HCT116 (cell line): ENCODE measurements at regions not wholly inside any gene's neighbourhood (a gene's known extent, or its start where the extent isn't known, plus 50 kb on each side); places are given as distances from the start of the nearest gene placed in this dataset.

Experiments
- ATAC-seq: fragments of 200-7000 bp; cut with Tn5 transposase; 2 replicates; pipeline ENCODE4 v1.9.1; 2020; ENCODE audit warnings: mild to moderate bottlenecking, moderate library complexity
- BruUV-seq: library from RNA; stranded (reverse); fragments of 400-500 nt; replicated peaks from 2 replicates; lab custom pipeline; 2021; lab: Mats Ljungman, UMichigan
- CTCF ChIA-PET: fragments of 300-600 bp; sonication (Branson Sonifier 250); formaldehyde crosslinking; loops from one replicate; lab custom pipeline; 2021; ENCODE audit warnings: antibody characterized with exemption; lab: Charles Lee
- POLR2A ChIA-PET: fragments of 300-600, 350-600 bp; sonication (Branson Sonifier 250); formaldehyde crosslinking; loops from one replicate; lab custom pipeline; 2021; ENCODE audit warnings: antibody characterized with exemption; lab: Charles Lee
- RAD21 ChIA-PET, 2 experiments: fragments of 300-600 bp; sonication (Branson Sonifier 250); formaldehyde crosslinking; loops; one replicate each; lab custom pipeline; 2023; ENCODE audit warnings: low total read pairs in 2 of 2; ENCODE audit not compliant: uncharacterized antibody in 2 of 2, unreplicated experiment in 2 of 2, low non-redundant PET in 1 of 2; lab: Charles Lee
- DNase-seq: peaks from one replicate; pipeline ENCODE4 v3.0.0-alpha.2; 2010; ENCODE audit warnings: low read depth, low spot score
- H2AFZ ChIP-seq: fragments of 200-600 bp; shearing (Covaris generic), sonication (generic); 2 replicates; pipeline ENCODE4 v1.6.1; 2017; ENCODE audit warnings: low read depth, mixed run types, mixed read lengths, antibody characterized with exemption, low read length; ENCODE audit not compliant: poor library complexity, severe bottlenecking
- H3K27ac ChIP-seq: 2 replicates; pipeline ENCODE4 v1.5.1; 2012; ENCODE audit warnings: low read depth, low read length
- H3K27me3 ChIP-seq: fragments of 200-600 bp; sonication (generic); 2 replicates; pipeline ENCODE4 v1.6.1; 2016; ENCODE audit warnings: mixed run types, low read length, mixed read lengths; ENCODE audit not compliant: insufficient read depth
- H3K36me3 ChIP-seq, 2 experiments: fragments of 200-500 bp in 1 of 2; fragments of 200-600 bp in 1 of 2; sonication (Bioruptor generic) in 1 of 2; sonication (generic) in 1 of 2; 2 replicates each; pipeline versions ENCODE4 v1.5.1 to v1.6.1; 2014 to 2016; ENCODE audit warnings: low read length in 2 of 2, inconsistent platforms in 1 of 2, mixed read lengths in 1 of 2, mixed run types in 1 of 2; ENCODE audit not compliant: insufficient read depth in 2 of 2, control insufficient read depth in 1 of 2
- H3K4me1 ChIP-seq, 2 experiments: fragments of 200-600 bp in 1 of 2; sonication (generic) in 1 of 2; 2 replicates each; pipeline versions ENCODE4 v1.5.1 to v1.6.1; 2012 to 2017; ENCODE audit warnings: low read length in 2 of 2, inconsistent platforms in 1 of 2, mild to moderate bottlenecking in 1 of 2, mixed read lengths in 1 of 2, mixed run types in 1 of 2, moderate library complexity in 1 of 2; ENCODE audit not compliant: insufficient read depth in 2 of 2, control insufficient read depth in 1 of 2
- H3K4me2 ChIP-seq: fragments of 200-600 bp; sonication (generic); 2 replicates; pipeline ENCODE4 v1.6.1; 2017; ENCODE audit warnings: mixed run types, low read length, mixed read lengths
- H3K4me3 ChIP-seq, 2 experiments: fragments of 200-600 bp in 1 of 2; sonication (generic) in 1 of 2; replicated peaks in 1 of 2; 2 replicates each; pipeline ENCODE4 v1.5.1; 2011 to 2016; ENCODE audit warnings: low read length in 2 of 2, control low read depth in 1 of 2, low read depth in 1 of 2, mild to moderate bottlenecking in 1 of 2, mixed read lengths in 1 of 2, mixed run types in 1 of 2
- H3K79me2 ChIP-seq: fragments of 200-600 bp; sonication (generic); 2 replicates; pipeline ENCODE4 v1.6.1; 2017; ENCODE audit warnings: mild to moderate bottlenecking, mixed run types, low read length, moderate library complexity, mixed read lengths; ENCODE audit not compliant: insufficient read depth
- H3K9ac ChIP-seq: fragments of 200-600 bp; sonication (generic); 2 replicates; pipeline ENCODE4 v1.6.1; 2016; ENCODE audit warnings: low read length, mixed read lengths
- H3K9me2 ChIP-seq: fragments of 200-600 bp; sonication (generic), shearing (Covaris generic); 2 replicates; pipeline ENCODE4 v1.6.1; 2017; ENCODE audit warnings: mixed run types, mild to moderate bottlenecking, moderate library complexity; ENCODE audit not compliant: insufficient read depth
- H3K9me3 ChIP-seq, 2 experiments: fragments of 200-500 bp in 1 of 2; fragments of 200-600 bp in 1 of 2; sonication (Bioruptor generic) in 1 of 2; sonication (generic) in 1 of 2; 2 replicates each; pipeline ENCODE4 v1.6.1; 2014 to 2017; ENCODE audit warnings: low read length in 2 of 2, mixed read lengths in 2 of 2, inconsistent platforms in 1 of 2, low read depth in 1 of 2, mild to moderate bottlenecking in 1 of 2, mixed run types in 1 of 2, moderate library complexity in 1 of 2; ENCODE audit not compliant: control insufficient read depth in 1 of 2, insufficient read depth in 1 of 2
- H4K20me1 ChIP-seq: fragments of 200-600 bp; sonication (generic), shearing (Covaris generic); 2 replicates; pipeline ENCODE4 v1.6.1; 2017; ENCODE audit warnings: mixed run types, mild to moderate bottlenecking, moderate library complexity; ENCODE audit not compliant: insufficient read depth
- ATF3 ChIP-seq: IDR thresholded peaks from 2 replicates; pipeline ENCODE4 v1.6.1; 2012
- CBX3 ChIP-seq: IDR thresholded peaks from 2 replicates; pipeline ENCODE4 v1.6.1; 2012; ENCODE audit warnings: low read depth
- CEBPB ChIP-seq: IDR thresholded peaks from 2 replicates; pipeline ENCODE4 v1.6.1; 2012; ENCODE audit warnings: low read depth
- EZH2phosphoT487 ChIP-seq: fragments of 200-600 bp; IDR thresholded peaks from 2 replicates; pipeline ENCODE4 v1.6.1; 2018; ENCODE audit warnings: antibody characterized with exemption, borderline replicate concordance
- FOSL1 ChIP-seq: IDR thresholded peaks from 2 replicates; pipeline ENCODE4 v1.6.1; 2012; ENCODE audit warnings: low read depth
- POLR2A ChIP-seq: IDR thresholded peaks from 2 replicates; pipeline ENCODE4 v1.7.0; 2011; ENCODE audit warnings: borderline replicate concordance; ENCODE audit not compliant: insufficient read depth, insufficient read length; ENCODE audit errors: extremely low read depth
- REST ChIP-seq: IDR thresholded peaks from 2 replicates; pipeline ENCODE4 v1.6.1; 2012; ENCODE audit warnings: low read depth
- SIN3A ChIP-seq: IDR thresholded peaks from 2 replicates; pipeline ENCODE4 v1.6.1; 2012; ENCODE audit warnings: low read depth
- TCF7L2 ChIP-seq: IDR thresholded peaks from 2 replicates; pipeline ENCODE4 v1.7.0; 2011; ENCODE audit warnings: borderline replicate concordance, inconsistent platforms; ENCODE audit not compliant: insufficient read depth, insufficient read length; ENCODE audit errors: extremely low read depth
- YY1 ChIP-seq: IDR thresholded peaks from 2 replicates; pipeline ENCODE4 v1.6.1; 2011; ENCODE audit warnings: low read length, low read depth, moderate library complexity, mild to moderate bottlenecking; ENCODE audit not compliant: insufficient replicate concordance; ENCODE audit errors: extremely low read depth
- intact Hi-C: fragments of 100-400 bp; cut with micrococcal nuclease; formaldehyde crosslinking; loops from 2 replicates; pipeline ENCODE4 v1.10.0; 2022
- TF ChIP-seq, protein P1 (sequence below): IDR thresholded peaks from 2 replicates; pipeline ENCODE4 v1.6.1; 2011; ENCODE audit warnings: mild to moderate bottlenecking, low read length, moderate library complexity; ENCODE audit not compliant: insufficient replicate concordance; ENCODE audit errors: extremely low read depth

DNA sequence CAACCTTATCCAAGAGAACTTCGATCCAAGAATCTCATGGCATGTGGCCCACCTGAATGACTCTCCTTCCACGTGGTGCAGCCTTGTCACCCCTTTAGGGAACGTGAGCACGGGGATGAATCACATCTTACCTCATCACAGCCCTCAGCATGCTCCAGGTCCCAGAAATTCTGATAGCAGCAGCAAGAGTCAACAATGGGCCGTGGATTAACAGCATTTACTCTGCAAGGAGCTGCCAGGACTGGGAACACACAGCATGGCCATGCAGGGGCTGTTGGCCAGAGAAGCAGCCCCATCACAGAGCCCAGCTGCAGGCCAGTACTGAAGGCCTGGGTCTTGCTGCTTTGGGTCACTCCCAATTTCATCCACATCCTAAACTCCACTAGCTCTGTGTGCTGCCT lies 150.4 kb downstream of the C5orf15 start:
- intact Hi-C loops = no loop called here
- RAD21 ChIA-PET = no interaction called here
- CTCF ChIA-PET = no interaction called here
- BruUV-seq = no TSS peak
- ATAC-seq = no peak
- Histone ChIP-seq H3K36me3 (no peaks in the 10 kb centered on the region), H3K4me1 (no peaks in the 10 kb centered on the region), H4K20me1 (no peaks in the 10 kb centered on the region), H3K27me3 (peaks cover 62% of the 10 kb centered on the region), H3K4me2 (no peak overlapping the region), H3K79me2 (no peaks in the 10 kb centered on the region), H3K9me2 (no peaks in the 10 kb centered on the region), H3K9me3 (no peaks in the 10 kb centered on the region), H2AFZ (no peak overlapping the region), H3K9ac (no peak overlapping the region), H3K4me3 (no peak overlapping the region), H3K27ac (no peak overlapping the region)
- TF ChIP-seq SIN3A (no peak), POLR2A (no peak), EZH2phosphoT487 (no peak), FOSL1 (no peak), ATF3 (no peak), REST (no peak), TCF7L2 (no peak), CEBPB (no peak), CBX3 (no peak), YY1 (no peak)
- TF ChIP-seq, protein P1, sequence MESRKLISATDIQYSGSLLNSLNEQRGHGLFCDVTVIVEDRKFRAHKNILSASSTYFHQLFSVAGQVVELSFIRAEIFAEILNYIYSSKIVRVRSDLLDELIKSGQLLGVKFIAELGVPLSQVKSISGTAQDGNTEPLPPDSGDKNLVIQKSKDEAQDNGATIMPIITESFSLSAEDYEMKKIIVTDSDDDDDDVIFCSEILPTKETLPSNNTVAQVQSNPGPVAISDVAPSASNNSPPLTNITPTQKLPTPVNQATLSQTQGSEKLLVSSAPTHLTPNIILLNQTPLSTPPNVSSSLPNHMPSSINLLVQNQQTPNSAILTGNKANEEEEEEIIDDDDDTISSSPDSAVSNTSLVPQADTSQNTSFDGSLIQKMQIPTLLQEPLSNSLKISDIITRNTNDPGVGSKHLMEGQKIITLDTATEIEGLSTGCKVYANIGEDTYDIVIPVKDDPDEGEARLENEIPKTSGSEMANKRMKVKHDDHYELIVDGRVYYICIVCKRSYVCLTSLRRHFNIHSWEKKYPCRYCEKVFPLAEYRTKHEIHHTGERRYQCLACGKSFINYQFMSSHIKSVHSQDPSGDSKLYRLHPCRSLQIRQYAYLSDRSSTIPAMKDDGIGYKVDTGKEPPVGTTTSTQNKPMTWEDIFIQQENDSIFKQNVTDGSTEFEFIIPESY = no peak
- TF ChIP-seq, all 23 proteins: peak for 0
- POLR2A ChIA-PET = no interaction called here
- no peak for DNase-seq
